HCT116 (cell line): ENCODE measurements at regions not wholly inside any gene's neighbourhood (a gene's known extent, or its start where the extent isn't known, plus 50 kb on each side); places are given as distances from the start of the nearest gene placed in this dataset.

Experiments used
- ATAC-seq: fragments of 200-7000 bp; cut with Tn5 transposase; 2 replicates; pipeline ENCODE4 v1.9.1; 2020; ENCODE audit warnings: mild to moderate bottlenecking, moderate library complexity
- BruUV-seq: library from RNA; stranded (reverse); fragments of 400-500 nt; replicated peaks from 2 replicates; lab custom pipeline; 2021; lab: Mats Ljungman, UMichigan
- CTCF ChIA-PET: fragments of 300-600 bp; sonication (Branson Sonifier 250); formaldehyde crosslinking; loops from one replicate; lab custom pipeline; 2021; ENCODE audit warnings: antibody characterized with exemption; lab: Charles Lee
- POLR2A ChIA-PET: fragments of 300-600, 350-600 bp; sonication (Branson Sonifier 250); formaldehyde crosslinking; loops from one replicate; lab custom pipeline; 2021; ENCODE audit warnings: antibody characterized with exemption; lab: Charles Lee
- RAD21 ChIA-PET, 2 experiments: fragments of 300-600 bp; sonication (Branson Sonifier 250); formaldehyde crosslinking; loops; one replicate each; lab custom pipeline; 2023; ENCODE audit warnings: low total read pairs in 2 of 2; ENCODE audit not compliant: uncharacterized antibody in 2 of 2, unreplicated experiment in 2 of 2, low non-redundant PET in 1 of 2; lab: Charles Lee
- DNase-seq: peaks from one replicate; pipeline ENCODE4 v3.0.0-alpha.2; 2010; ENCODE audit warnings: low read depth, low spot score
- H2AFZ ChIP-seq: fragments of 200-600 bp; shearing (Covaris generic), sonication (generic); 2 replicates; pipeline ENCODE4 v1.6.1; 2017; ENCODE audit warnings: low read depth, mixed run types, mixed read lengths, antibody characterized with exemption, low read length; ENCODE audit not compliant: poor library complexity, severe bottlenecking
- H3K27ac ChIP-seq: 2 replicates; pipeline ENCODE4 v1.5.1; 2012; ENCODE audit warnings: low read depth, low read length
- H3K27me3 ChIP-seq: fragments of 200-600 bp; sonication (generic); 2 replicates; pipeline ENCODE4 v1.6.1; 2016; ENCODE audit warnings: mixed run types, low read length, mixed read lengths; ENCODE audit not compliant: insufficient read depth
- H3K36me3 ChIP-seq, 2 experiments: fragments of 200-500 bp in 1 of 2; fragments of 200-600 bp in 1 of 2; sonication (Bioruptor generic) in 1 of 2; sonication (generic) in 1 of 2; 2 replicates each; pipeline versions ENCODE4 v1.5.1 to v1.6.1; 2014 to 2016; ENCODE audit warnings: low read length in 2 of 2, inconsistent platforms in 1 of 2, mixed read lengths in 1 of 2, mixed run types in 1 of 2; ENCODE audit not compliant: insufficient read depth in 2 of 2, control insufficient read depth in 1 of 2
- H3K4me1 ChIP-seq, 2 experiments: fragments of 200-600 bp in 1 of 2; sonication (generic) in 1 of 2; 2 replicates each; pipeline versions ENCODE4 v1.5.1 to v1.6.1; 2012 to 2017; ENCODE audit warnings: low read length in 2 of 2, inconsistent platforms in 1 of 2, mild to moderate bottlenecking in 1 of 2, mixed read lengths in 1 of 2, mixed run types in 1 of 2, moderate library complexity in 1 of 2; ENCODE audit not compliant: insufficient read depth in 2 of 2, control insufficient read depth in 1 of 2
- H3K4me2 ChIP-seq: fragments of 200-600 bp; sonication (generic); 2 replicates; pipeline ENCODE4 v1.6.1; 2017; ENCODE audit warnings: mixed run types, low read length, mixed read lengths
- H3K4me3 ChIP-seq, 2 experiments: fragments of 200-600 bp in 1 of 2; sonication (generic) in 1 of 2; replicated peaks in 1 of 2; 2 replicates each; pipeline ENCODE4 v1.5.1; 2011 to 2016; ENCODE audit warnings: low read length in 2 of 2, control low read depth in 1 of 2, low read depth in 1 of 2, mild to moderate bottlenecking in 1 of 2, mixed read lengths in 1 of 2, mixed run types in 1 of 2
- H3K79me2 ChIP-seq: fragments of 200-600 bp; sonication (generic); 2 replicates; pipeline ENCODE4 v1.6.1; 2017; ENCODE audit warnings: mild to moderate bottlenecking, mixed run types, low read length, moderate library complexity, mixed read lengths; ENCODE audit not compliant: insufficient read depth
- H3K9ac ChIP-seq: fragments of 200-600 bp; sonication (generic); 2 replicates; pipeline ENCODE4 v1.6.1; 2016; ENCODE audit warnings: low read length, mixed read lengths
- H3K9me2 ChIP-seq: fragments of 200-600 bp; sonication (generic), shearing (Covaris generic); 2 replicates; pipeline ENCODE4 v1.6.1; 2017; ENCODE audit warnings: mixed run types, mild to moderate bottlenecking, moderate library complexity; ENCODE audit not compliant: insufficient read depth
- H3K9me3 ChIP-seq, 2 experiments: fragments of 200-500 bp in 1 of 2; fragments of 200-600 bp in 1 of 2; sonication (Bioruptor generic) in 1 of 2; sonication (generic) in 1 of 2; 2 replicates each; pipeline ENCODE4 v1.6.1; 2014 to 2017; ENCODE audit warnings: low read length in 2 of 2, mixed read lengths in 2 of 2, inconsistent platforms in 1 of 2, low read depth in 1 of 2, mild to moderate bottlenecking in 1 of 2, mixed run types in 1 of 2, moderate library complexity in 1 of 2; ENCODE audit not compliant: control insufficient read depth in 1 of 2, insufficient read depth in 1 of 2
- H4K20me1 ChIP-seq: fragments of 200-600 bp; sonication (generic), shearing (Covaris generic); 2 replicates; pipeline ENCODE4 v1.6.1; 2017; ENCODE audit warnings: mixed run types, mild to moderate bottlenecking, moderate library complexity; ENCODE audit not compliant: insufficient read depth
- CEBPB ChIP-seq: IDR thresholded peaks from 2 replicates; pipeline ENCODE4 v1.6.1; 2012; ENCODE audit warnings: low read depth
- EGR1 ChIP-seq: IDR thresholded peaks from 2 replicates; pipeline ENCODE4 v1.6.1; 2012; ENCODE audit warnings: low read depth
- EZH2 ChIP-seq: fragments of 200-600 bp; sonication (generic); IDR thresholded peaks from 2 replicates; pipeline ENCODE4 v1.6.1; 2017; ENCODE audit warnings: antibody characterized with exemption, mixed run types
- EZH2phosphoT487 ChIP-seq: fragments of 200-600 bp; IDR thresholded peaks from 2 replicates; pipeline ENCODE4 v1.6.1; 2018; ENCODE audit warnings: antibody characterized with exemption, borderline replicate concordance
- JUND ChIP-seq: IDR thresholded peaks from 2 replicates; pipeline ENCODE4 v1.6.1; 2012
- POLR2AphosphoS5 ChIP-seq: IDR thresholded peaks from 2 replicates; pipeline ENCODE4 v1.6.1; 2011; ENCODE audit warnings: mild to moderate bottlenecking, low read depth, low read length, moderate library complexity
- SIN3A ChIP-seq: IDR thresholded peaks from 2 replicates; pipeline ENCODE4 v1.6.1; 2012; ENCODE audit warnings: low read depth
- SP1 ChIP-seq: IDR thresholded peaks from 2 replicates; pipeline ENCODE4 v1.6.1; 2012; ENCODE audit warnings: low read depth
- SRF ChIP-seq: IDR thresholded peaks from 2 replicates; pipeline ENCODE4 v1.6.1; 2012; ENCODE audit warnings: low read depth
- ZNF274 ChIP-seq: fragments of 200-500 bp; sonication (Bioruptor generic); IDR thresholded peaks from 2 replicates; pipeline ENCODE4 v1.6.1; 2014; ENCODE audit warnings: mild to moderate bottlenecking, low read depth, low read length, inconsistent platforms
- intact Hi-C: fragments of 100-400 bp; cut with micrococcal nuclease; formaldehyde crosslinking; loops from 2 replicates; pipeline ENCODE4 v1.10.0; 2022
- TF ChIP-seq, protein P1 (sequence below): IDR thresholded peaks from 2 replicates; pipeline ENCODE4 v1.6.1; 2012

DNA sequence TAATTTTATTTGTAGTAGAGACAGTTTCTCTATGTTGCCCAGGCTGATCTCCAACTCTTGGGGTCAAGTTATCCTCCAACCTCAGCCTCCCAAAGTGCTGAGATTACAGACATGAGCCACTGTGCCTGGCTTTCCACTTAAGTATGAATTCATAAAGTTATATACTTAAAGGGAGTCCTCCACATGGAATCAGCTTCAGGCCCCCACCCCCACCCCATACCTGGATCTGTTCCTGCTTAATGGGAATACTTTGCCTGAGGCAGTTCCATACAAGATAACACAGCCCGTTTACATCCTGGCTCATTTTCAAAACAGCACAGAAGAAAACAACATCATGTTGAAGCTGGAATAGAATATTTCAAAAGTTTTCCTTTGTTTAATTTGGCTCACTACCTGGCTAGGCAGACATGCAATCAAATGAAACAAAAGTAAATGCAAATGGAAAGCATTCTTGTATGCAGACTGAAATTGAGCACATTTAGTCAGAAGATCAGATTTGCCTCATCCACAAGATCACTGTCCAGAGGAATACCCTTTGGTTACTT lies 82.4 kb downstream of the FAT3 start:
- no peak overlapping the region for H3K27ac ChIP-seq
- H3K27me3 ChIP-seq = no peaks in the 10 kb centered on the region
- H3K9me2 ChIP-seq = no peaks in the 10 kb centered on the region
- ChIA-PET RAD21 (interaction anchor here in 1 of 2 experiments (0.6 kb wide), 1 partner anchor 1293 kb away, joined by 4 read pairs; no protein-coding TSS in a partner anchor), CTCF (no interaction called here), POLR2A (no interaction called here)
- H4K20me1 ChIP-seq = no peaks in the 10 kb centered on the region
- H3K79me2 ChIP-seq = no peaks in the 10 kb centered on the region
- H3K4me1 ChIP-seq = no peaks in the 10 kb centered on the region
- no TSS peak for BruUV-seq
- H2AFZ ChIP-seq = no peak overlapping the region
- no peak for ATAC-seq
- no peaks in the 10 kb centered on the region for H3K36me3 ChIP-seq
- peaks cover 4 to 7% of the 10 kb centered on the region in 2 experiments; a peak in 2 of 4 replicates for H3K9me3 ChIP-seq
- intact Hi-C loops = no loop called here
- no peak overlapping the region for H3K4me2 ChIP-seq
- H3K4me3 ChIP-seq = no peak overlapping the region
- TF ChIP-seq CEBPB (no peak), SRF (no peak), SIN3A (no peak)
- H3K9ac ChIP-seq = no peak overlapping the region
- no peak for DNase-seq

DNA sequence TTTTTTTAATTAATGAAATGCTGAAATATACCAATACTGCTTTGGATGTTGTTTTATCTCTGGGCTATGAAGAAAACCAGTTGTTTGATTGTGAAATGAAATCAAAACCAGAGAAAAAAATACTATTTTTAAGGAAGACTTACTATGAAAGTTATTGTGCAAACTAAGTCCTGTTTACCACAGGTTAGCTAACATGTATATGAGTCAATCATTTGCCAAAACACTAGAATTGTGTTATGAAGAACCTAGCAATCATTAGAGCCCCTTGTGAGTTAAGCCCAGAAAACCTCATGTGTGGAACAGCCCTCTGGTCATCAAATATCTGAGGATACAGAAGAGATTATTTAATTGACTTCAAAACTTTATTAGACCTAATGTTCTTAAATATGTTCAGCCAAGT lies 83.7 kb downstream of the FAT3 start:
- Histone ChIP-seq H3K9me2 (no peaks in the 10 kb centered on the region), H3K9ac (no peak overlapping the region), H3K27me3 (no peaks in the 10 kb centered on the region), H3K27ac (no peak overlapping the region)
- ChIA-PET POLR2A (no interaction called here), RAD21 (no interaction called here), CTCF (no interaction called here)
- TF ChIP-seq EGR1 (no peak), EZH2 (no peak), EZH2phosphoT487 (no peak), SRF (no peak), ZNF274 (no peak), SIN3A (no peak), POLR2AphosphoS5 (no peak), SP1 (no peak), JUND (no peak)
- TF ChIP-seq, protein P1, sequence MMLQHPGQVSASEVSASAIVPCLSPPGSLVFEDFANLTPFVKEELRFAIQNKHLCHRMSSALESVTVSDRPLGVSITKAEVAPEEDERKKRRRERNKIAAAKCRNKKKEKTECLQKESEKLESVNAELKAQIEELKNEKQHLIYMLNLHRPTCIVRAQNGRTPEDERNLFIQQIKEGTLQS = no peak
- TF ChIP-seq, all 23 proteins: peak for 0
- no peak for ATAC-seq
- no peak for DNase-seq
- intact Hi-C loops = no loop called here
- H4K20me1 ChIP-seq = no peaks in the 10 kb centered on the region
- no peaks in the 10 kb centered on the region for H3K79me2 ChIP-seq
- H3K4me1 ChIP-seq = no peaks in the 10 kb centered on the region
- no peak overlapping the region for H2AFZ ChIP-seq
- no peak overlapping the region for H3K4me2 ChIP-seq
- BruUV-seq = no TSS peak
- no peaks in the 10 kb centered on the region for H3K36me3 ChIP-seq
- H3K4me3 ChIP-seq = no peak overlapping the region
- peaks cover 4 to 6% of the 10 kb centered on the region in 2 experiments; a peak in 2 of 4 replicates for H3K9me3 ChIP-seq
